CD4-positive, alpha-beta T cell treated with Interleukin-1 beta for 1 hour (primary cell): ENCODE measurements at regions not wholly inside any gene's neighbourhood (a gene's known extent, or its start where the extent isn't known, plus 50 kb on each side); places are given as distances from the start of the nearest gene placed in this dataset.

Source experiments
- DNase-seq, 2 donors: peaks; one replicate each; pipeline ENCODE4 v3.0.0-alpha.2; 2020 to 2022

GRCh38 chr1:4046836-4047461 lies 146.9 kb upstream of the C1orf174 start:
- no peak for DNase-seq

- no peak for DNase-seq
Observed at GRCh38 chr1:4047666-4048065, 147.6 kb upstream of the C1orf174 start.

- no peak for DNase-seq
Observed at GRCh38 chr1:4048076-4048475, 148.0 kb upstream of the C1orf174 start.

DNA sequence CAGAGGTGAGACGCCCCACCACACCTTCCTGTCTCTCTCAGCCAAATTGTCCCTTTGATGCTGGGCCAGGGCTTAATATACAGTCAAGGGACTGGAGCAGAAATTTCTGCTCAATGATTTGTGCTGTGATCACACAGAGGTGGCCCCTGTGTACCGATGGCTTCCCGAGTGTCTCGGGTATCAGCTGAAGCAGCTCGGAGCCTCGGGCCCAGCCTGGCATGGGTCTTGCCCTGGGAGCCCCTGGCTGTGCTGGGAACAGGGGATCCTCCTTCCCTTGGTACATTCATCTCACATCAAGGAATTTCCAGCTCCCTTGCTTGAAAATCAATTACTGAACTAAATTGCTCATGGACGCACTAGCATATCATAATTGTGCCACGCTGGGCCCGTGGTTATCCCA lies 148.8 kb upstream of the C1orf174 start:
- no peak for DNase-seq

DNA sequence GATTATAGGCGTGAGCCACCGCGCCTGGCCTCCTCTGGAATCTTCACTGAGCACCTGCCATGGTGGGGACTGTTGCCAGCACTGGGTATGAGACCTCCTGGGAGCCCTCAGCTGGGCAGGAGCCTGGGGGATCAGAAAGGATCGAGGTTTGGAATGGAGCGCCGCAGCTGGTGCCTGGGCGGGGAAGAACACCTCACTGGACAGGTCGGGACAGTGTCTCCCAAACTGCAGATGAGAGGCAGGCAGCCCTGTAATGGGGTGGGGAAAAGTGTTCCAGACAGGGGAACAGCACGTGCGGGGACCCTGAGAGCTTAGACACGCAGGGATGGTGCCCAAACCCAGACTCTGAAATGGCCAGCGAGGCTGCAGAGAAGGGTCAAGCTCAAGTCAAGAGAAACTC lies 150.9 kb upstream of the C1orf174 start:
- no peak for DNase-seq

GRCh38 chr1:4052657-4053056 lies 152.6 kb upstream of the C1orf174 start:
- no peak for DNase-seq

GRCh38 chr1:4053160-4053748 lies 153.2 kb upstream of the C1orf174 start:
- DNase-seq: no peak

DNA sequence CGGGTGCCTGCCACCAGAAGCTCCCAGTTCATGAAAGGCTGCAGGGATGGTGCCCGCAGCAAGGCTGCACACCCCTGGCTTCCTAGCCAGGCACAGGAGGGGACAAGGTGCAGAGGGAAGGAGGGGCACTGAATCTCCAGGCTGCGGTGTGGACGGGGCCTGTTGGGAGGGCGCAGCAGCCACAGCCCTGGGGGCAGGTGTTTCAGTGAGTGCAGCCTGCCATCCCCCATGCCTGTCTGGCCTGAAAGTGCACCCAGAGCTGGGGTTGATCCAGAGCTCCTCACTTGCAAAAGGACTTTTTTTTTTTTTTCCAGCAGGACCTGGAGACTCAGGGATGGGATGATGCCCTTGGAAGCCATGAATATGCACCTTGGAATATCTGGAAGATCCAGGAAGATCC lies 153.7 kb upstream of the C1orf174 start:
- DNase-seq: no peak

- DNase-seq: no peak
Observed at GRCh38 chr1:4055294-4055967, 155.4 kb upstream of the C1orf174 start.

DNA sequence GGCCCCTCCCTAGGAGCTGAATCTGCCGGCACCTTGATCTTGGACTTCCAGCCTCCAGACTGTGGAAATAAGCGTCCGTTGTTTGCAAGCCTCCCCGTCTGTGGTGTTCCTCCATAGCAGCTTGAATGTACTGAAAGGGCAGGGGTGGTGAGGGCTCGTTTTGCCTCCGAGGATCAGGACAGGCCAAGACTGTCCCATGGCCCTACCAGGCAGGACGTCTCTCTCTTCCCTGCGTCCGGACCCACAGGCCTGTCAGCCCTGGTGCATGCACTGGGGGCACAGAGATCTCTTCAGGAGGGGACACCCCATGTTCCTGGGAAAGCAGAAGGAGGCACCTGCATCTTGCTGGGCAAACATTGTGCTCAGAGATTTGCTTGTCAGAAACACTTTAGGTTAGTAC lies 156.3 kb upstream of the C1orf174 start:
- DNase-seq: no peak

DNA sequence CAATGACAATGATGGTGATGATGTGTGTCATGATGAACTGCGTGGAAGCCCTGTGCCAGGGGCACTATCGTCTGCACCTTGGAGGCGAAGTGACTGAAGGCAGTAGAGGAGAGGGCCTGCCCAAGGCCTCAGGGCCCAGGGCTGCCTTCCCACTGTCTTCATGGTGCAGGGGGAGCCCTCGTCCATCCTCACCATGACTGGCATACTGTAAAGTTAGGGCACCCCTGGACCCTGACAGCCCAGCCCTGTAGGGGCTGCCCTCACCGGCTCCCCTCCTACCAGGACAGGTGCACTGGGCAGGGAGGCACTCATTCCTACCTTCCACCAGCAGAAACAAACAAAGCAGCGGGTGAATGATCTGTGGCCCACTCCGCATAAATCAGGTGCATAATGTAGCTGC lies 156.9 kb upstream of the C1orf174 start:
- DNase-seq: no peak

DNA sequence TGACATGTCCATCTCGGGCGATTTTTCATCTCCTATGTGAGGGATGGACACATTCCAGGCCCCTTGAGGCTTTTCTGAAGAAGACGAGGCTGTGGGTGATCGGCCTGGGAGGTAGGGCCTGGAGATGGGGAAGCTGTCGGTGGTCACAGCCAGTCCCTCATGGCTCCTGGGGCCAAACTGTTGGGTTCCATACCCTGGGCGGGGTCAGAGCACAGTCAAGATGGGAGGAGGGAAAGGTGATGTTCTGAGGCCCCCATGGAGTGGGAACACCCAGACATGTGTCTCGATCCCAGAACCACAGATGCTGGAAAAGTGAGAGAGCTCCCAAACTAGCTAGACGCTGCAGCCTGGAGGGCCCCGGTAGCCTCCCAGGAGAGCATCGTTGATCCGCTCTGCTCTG lies 157.5 kb upstream of the C1orf174 start:
- DNase-seq: no peak

- no peak for DNase-seq
Observed at GRCh38 chr1:4058122-4058521, 158.1 kb upstream of the C1orf174 start.

GRCh38 chr1:4058706-4059105 lies 158.6 kb upstream of the C1orf174 start:
- no peak for DNase-seq

DNA sequence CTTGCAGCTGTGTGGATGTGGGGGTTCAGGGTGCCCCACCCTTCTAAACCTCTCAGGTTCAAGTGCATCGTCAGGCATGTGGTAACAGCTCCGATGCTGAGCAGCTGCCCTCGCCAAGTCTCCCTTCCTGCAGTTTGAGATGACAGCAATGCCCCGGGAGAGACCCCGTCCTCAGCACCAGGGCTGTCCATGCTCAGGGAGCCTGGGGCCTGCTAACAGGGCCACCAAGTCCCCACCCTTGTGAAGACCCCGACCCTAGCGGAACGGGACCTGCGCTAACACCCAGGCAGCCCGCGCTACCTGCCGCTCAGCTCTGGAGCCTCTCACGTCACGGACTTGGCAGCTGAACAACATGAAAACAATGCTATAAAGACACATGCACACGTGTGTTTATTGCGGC lies 159.2 kb upstream of the C1orf174 start:
- DNase-seq: no peak

- DNase-seq: no peak
Observed at GRCh38 chr1:4060850-4061249, 160.8 kb upstream of the C1orf174 start.

DNA sequence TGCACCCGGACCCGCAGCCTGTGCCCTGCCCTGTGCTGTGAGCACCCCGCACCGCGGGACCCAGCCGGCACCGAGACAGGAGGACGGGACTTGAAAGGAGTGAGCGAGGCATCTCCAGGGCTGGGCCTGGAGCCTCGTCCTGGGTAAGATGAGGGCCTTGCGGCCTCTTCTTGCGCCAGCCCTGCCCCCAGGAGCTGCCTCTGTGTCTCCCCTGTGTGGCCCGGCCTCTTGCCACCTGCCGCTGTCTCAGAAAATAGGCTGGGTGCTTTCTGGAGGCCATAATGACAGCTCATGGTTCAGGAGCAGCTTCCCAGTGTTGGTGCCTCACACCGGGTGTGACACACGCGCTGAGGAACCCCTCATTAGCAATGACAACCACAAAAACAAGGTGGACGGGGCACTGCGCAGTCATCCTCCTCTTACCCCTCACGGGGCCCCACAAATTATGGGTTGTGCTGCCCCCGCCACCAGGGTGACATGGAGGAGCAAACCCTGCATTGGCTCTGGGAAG lies 161.5 kb upstream of the C1orf174 start:
- no peak for DNase-seq

GRCh38 chr1:4062041-4062440 lies 162.0 kb upstream of the C1orf174 start:
- DNase-seq: no peak

DNA sequence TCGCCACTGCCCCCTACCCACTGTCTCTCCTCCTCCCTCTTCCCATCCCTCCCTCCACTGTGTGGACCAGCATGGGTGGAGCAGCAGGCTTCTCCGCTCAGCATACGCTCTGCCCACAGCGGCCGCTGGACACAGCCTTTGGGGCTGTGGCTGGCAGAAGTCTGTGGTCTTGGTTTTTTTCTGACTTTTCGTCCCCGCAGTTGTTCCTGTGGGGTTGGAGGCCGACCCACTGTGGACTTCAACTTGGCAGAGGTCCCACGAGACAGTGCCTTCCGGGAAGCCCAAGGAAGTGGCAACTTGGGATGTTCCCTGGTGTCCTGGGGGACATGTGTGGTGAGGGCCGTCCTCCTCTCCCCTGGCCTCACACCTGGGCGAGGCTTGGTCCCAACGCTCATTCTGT lies 162.5 kb upstream of the C1orf174 start:
- no peak for DNase-seq

DNA sequence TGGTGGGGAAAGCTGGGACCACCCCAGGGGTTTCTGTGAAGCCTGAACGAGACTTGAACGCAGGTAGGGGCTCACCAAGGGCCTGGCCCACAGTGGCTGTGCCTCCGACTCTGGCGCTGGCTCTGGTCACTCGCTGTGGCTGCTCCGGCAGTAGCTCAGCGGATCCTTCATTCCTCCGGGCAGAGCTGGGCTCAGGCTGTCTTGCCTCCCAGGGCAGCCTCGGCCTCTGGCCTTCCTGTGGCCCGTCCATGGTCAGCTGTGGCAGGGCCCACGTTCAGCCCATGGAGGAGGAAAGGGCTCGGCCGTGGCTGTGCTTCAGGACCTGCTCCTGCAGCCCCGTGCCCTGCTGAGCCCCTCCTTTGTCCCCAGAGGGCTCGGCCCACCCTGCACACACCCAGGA lies 162.9 kb upstream of the C1orf174 start:
- no peak for DNase-seq

- DNase-seq: no peak
Observed at GRCh38 chr1:4063516-4063915, 163.4 kb upstream of the C1orf174 start.

DNA sequence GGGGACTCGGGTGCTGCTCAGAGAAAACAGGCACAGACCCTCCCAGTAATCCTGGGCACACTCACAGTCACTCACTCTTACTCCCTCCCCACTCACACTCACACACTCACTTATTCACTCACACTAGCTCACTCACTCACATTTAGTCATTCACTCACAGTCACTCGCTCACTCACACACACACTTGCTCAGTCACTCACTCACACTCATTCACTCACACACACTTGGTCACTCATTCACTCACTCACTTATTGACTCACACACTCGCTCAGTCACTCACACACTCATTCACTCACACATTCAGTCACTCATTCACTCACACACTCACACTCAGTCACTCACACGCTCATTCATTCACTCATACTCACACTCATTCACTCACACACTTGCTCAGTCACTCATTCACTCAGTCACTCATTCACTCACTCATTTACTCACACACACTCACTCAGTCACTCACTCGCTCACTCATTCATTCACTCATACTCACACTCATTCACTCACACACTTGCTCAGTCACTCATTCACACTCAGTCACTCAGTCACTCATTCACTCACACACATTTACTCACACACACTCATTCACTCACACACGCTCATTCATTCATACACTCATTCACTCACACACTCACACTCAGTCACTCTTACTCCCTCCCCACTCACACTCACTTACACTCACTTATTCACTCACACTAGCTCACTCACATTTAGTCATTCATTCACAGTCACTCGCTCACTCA lies 164.2 kb upstream of the C1orf174 start:
- no peak for DNase-seq

GRCh38 chr1:4066860-4067599 lies 167.0 kb upstream of the C1orf174 start:
- no peak for DNase-seq
